ENCODE measurements at regions not wholly inside any gene's neighbourhood (a gene's known extent, or its start where the extent isn't known, plus 50 kb on each side); places are given as distances from the start of the nearest gene placed in this dataset.

GRCh38 chr3:153614140-153614539 is 452.1 kb downstream of the RAP2B start:
- TF ChIP-seq HMGXB4 (CRISPR knock-in tag; IDR thresholded peaks at IDR 0.05) (no peak), ZNF219 (CRISPR knock-in tag; IDR thresholded peaks at IDR 0.05; ENCODE audit: borderline replicate concordance) (no peak), CTCF (IDR thresholded peaks at IDR 0.05) (no peak)
- TF ChIP-seq, protein P1, sequence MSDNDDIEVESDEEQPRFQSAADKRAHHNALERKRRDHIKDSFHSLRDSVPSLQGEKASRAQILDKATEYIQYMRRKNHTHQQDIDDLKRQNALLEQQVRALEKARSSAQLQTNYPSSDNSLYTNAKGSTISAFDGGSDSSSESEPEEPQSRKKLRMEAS (CRISPR knock-in tag; IDR thresholded peaks at IDR 0.05): no peak

Data from WTC11 (cell line).